Neural cell (in vitro differentiated cells): ENCODE measurements at regions not wholly inside any gene's neighbourhood (a gene's known extent, or its start where the extent isn't known, plus 50 kb on each side); places are given as distances from the start of the nearest gene placed in this dataset.

Experiments
- H2AFZ ChIP-seq: fragments of 200-600, 300-800 bp; sonication (generic), shearing (Covaris generic); 2 replicates; pipeline ENCODE4 v1.6.0; 2014; ENCODE audit warnings: low read depth, mild to moderate bottlenecking, antibody characterized with exemption, low read length, moderate library complexity
- H3F3A ChIP-seq: fragments of 200-600 bp; shearing (Covaris generic); 2 replicates; pipeline ENCODE4 v1.6.1; 2016; ENCODE audit warnings: mild to moderate bottlenecking, moderate library complexity, mixed read lengths, antibody characterized with exemption, low read length; ENCODE audit not compliant: insufficient read depth, poor library complexity, severe bottlenecking
- H3K27ac ChIP-seq: fragments of 200-600, 300-800 bp; sonication (generic), shearing (Covaris generic); 2 replicates; pipeline ENCODE4 v1.5.1; 2014; ENCODE audit warnings: mild to moderate bottlenecking, low read length, moderate library complexity
- H3K27me3 ChIP-seq: fragments of 300-800, 200-600 bp; sonication (generic), shearing (Covaris generic); 2 replicates; pipeline ENCODE4 v1.6.0; 2014; ENCODE audit warnings: mild to moderate bottlenecking, low read depth, low read length, moderate library complexity; ENCODE audit not compliant: insufficient read depth
- H3K36me3 ChIP-seq: fragments of 300-800, 200-600 bp; sonication (generic), shearing (Covaris generic); 2 replicates; pipeline ENCODE4 v1.5.1; 2014; ENCODE audit warnings: mild to moderate bottlenecking, antibody characterized with exemption, low read length, moderate library complexity; ENCODE audit not compliant: insufficient read depth
- H3K4me2 ChIP-seq: fragments of 300-800, 200-600 bp; sonication (generic), shearing (Covaris generic); 2 replicates; pipeline ENCODE4 v1.6.0; 2014; ENCODE audit warnings: mild to moderate bottlenecking, low read length
- H3K4me3 ChIP-seq: fragments of 300-800, 200-600 bp; sonication (generic), shearing (Covaris generic); 2 replicates; pipeline ENCODE4 v1.5.1; 2014; ENCODE audit warnings: mild to moderate bottlenecking, low read length, moderate library complexity
- H3K79me2 ChIP-seq: fragments of 200-600 bp; shearing (Covaris generic); replicated peaks from 2 replicates; pipeline ENCODE4 v1.6.0; 2014; ENCODE audit warnings: mild to moderate bottlenecking, low read length, moderate library complexity; ENCODE audit not compliant: insufficient read depth
- H3K9ac ChIP-seq: fragments of 300-800, 200-600 bp; sonication (generic), shearing (Covaris generic); 2 replicates; pipeline ENCODE4 v1.6.1; 2016; ENCODE audit warnings: mild to moderate bottlenecking, low read length, mixed read lengths
- H3K9me2 ChIP-seq: fragments of 200-600 bp; shearing (Covaris generic); 2 replicates; pipeline ENCODE4 v1.6.1; 2016; ENCODE audit warnings: mild to moderate bottlenecking, low read length, mixed read lengths; ENCODE audit not compliant: insufficient read depth
- H3K9me3 ChIP-seq: fragments of 200-600, 300-800 bp; sonication (generic), shearing (Covaris generic); 2 replicates; pipeline ENCODE4 v1.6.1; 2016; ENCODE audit warnings: mild to moderate bottlenecking, mixed run types, low read length, moderate library complexity, mixed read lengths
- H4K20me1 ChIP-seq: fragments of 200-600 bp; shearing (Covaris generic); 2 replicates; pipeline ENCODE4 v1.6.1; 2016; ENCODE audit warnings: mild to moderate bottlenecking, mixed run types; ENCODE audit not compliant: insufficient read depth
- EP300 ChIP-seq: fragments of 450-650 bp; conservative IDR thresholded peaks from 2 replicates; pipeline ENCODE4 v1.6.1; 2014; ENCODE audit warnings: antibody characterized with exemption, mild to moderate bottlenecking, moderate library complexity; ENCODE audit not compliant: poor library complexity, severe bottlenecking
- EZH2 ChIP-seq: fragments of 200-600, 300-800 bp; shearing (Covaris generic), sonication (generic); IDR thresholded peaks from 2 replicates; pipeline ENCODE4 v1.6.1; 2014; ENCODE audit warnings: antibody characterized with exemption, low read length, borderline replicate concordance, mild to moderate bottlenecking; ENCODE audit not compliant: insufficient read depth, poor library complexity, severe bottlenecking
- MXI1 ChIP-seq: fragments of 450-650 bp; conservative IDR thresholded peaks from 2 replicates; pipeline ENCODE4 v1.6.1; 2014; ENCODE audit warnings: antibody characterized with exemption, mild to moderate bottlenecking; ENCODE audit not compliant: poor library complexity, severe bottlenecking
- POLR2AphosphoS5 ChIP-seq: IDR thresholded peaks from 2 replicates; pipeline ENCODE4 v1.6.1; 2012
- RAD21 ChIP-seq: fragments of 450-650 bp; conservative IDR thresholded peaks from 2 replicates; pipeline ENCODE4 v1.6.1; 2014; ENCODE audit warnings: antibody characterized with exemption, mild to moderate bottlenecking, moderate library complexity
- SMC3 ChIP-seq: fragments of 450-650 bp; conservative IDR thresholded peaks from 2 replicates; pipeline ENCODE4 v1.6.1; 2014; ENCODE audit warnings: antibody characterized with exemption, mild to moderate bottlenecking, moderate library complexity; ENCODE audit not compliant: poor library complexity
- TAF1 ChIP-seq: IDR thresholded peaks from 2 replicates; pipeline ENCODE4 v1.6.1; 2012; ENCODE audit warnings: low read depth
- TF ChIP-seq, protein P1 (sequence below): IDR thresholded peaks from 2 replicates; pipeline ENCODE4 v1.6.1; 2012; ENCODE audit warnings: borderline replicate concordance
- TF ChIP-seq, protein P2 (sequence below): fragments of 450-650 bp; IDR thresholded peaks from 2 replicates; pipeline ENCODE4 v1.5.1; 2014; ENCODE audit warnings: antibody characterized with exemption, mild to moderate bottlenecking, moderate library complexity; ENCODE audit not compliant: poor library complexity, severe bottlenecking

DNA sequence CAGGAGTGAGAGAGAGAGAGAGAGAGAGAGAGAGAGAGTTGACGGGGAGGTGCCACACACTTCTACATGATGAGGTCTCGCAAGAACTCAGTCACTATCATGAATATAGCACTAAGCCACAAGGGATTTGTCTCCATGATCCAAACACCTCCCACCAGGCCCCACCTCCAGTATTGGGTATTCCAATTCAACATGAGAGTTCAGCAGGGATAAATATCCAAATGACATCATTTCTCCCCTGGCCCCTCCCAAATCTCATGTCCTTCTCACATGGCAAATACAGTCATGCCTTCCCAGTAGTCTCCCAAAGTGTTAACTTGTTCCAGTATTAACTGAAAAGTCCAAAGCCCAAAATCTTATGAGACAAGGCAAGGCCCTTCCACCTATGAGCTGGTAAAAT is 330.7 kb downstream of the CDH26 start:
- H3K36me3 ChIP-seq = no peaks in the 10 kb centered on the region
- H3K4me3 ChIP-seq = no peak overlapping the region
- TF ChIP-seq RAD21 (no peak), EP300 (no peak), SMC3 (no peak), TAF1 (no peak), EZH2 (no peak), POLR2AphosphoS5 (no peak), MXI1 (no peak)
- TF ChIP-seq, protein P1, sequence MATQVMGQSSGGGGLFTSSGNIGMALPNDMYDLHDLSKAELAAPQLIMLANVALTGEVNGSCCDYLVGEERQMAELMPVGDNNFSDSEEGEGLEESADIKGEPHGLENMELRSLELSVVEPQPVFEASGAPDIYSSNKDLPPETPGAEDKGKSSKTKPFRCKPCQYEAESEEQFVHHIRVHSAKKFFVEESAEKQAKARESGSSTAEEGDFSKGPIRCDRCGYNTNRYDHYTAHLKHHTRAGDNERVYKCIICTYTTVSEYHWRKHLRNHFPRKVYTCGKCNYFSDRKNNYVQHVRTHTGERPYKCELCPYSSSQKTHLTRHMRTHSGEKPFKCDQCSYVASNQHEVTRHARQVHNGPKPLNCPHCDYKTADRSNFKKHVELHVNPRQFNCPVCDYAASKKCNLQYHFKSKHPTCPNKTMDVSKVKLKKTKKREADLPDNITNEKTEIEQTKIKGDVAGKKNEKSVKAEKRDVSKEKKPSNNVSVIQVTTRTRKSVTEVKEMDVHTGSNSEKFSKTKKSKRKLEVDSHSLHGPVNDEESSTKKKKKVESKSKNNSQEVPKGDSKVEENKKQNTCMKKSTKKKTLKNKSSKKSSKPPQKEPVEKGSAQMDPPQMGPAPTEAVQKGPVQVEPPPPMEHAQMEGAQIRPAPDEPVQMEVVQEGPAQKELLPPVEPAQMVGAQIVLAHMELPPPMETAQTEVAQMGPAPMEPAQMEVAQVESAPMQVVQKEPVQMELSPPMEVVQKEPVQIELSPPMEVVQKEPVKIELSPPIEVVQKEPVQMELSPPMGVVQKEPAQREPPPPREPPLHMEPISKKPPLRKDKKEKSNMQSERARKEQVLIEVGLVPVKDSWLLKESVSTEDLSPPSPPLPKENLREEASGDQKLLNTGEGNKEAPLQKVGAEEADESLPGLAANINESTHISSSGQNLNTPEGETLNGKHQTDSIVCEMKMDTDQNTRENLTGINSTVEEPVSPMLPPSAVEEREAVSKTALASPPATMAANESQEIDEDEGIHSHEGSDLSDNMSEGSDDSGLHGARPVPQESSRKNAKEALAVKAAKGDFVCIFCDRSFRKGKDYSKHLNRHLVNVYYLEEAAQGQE = no peak
- TF ChIP-seq, protein P2, sequence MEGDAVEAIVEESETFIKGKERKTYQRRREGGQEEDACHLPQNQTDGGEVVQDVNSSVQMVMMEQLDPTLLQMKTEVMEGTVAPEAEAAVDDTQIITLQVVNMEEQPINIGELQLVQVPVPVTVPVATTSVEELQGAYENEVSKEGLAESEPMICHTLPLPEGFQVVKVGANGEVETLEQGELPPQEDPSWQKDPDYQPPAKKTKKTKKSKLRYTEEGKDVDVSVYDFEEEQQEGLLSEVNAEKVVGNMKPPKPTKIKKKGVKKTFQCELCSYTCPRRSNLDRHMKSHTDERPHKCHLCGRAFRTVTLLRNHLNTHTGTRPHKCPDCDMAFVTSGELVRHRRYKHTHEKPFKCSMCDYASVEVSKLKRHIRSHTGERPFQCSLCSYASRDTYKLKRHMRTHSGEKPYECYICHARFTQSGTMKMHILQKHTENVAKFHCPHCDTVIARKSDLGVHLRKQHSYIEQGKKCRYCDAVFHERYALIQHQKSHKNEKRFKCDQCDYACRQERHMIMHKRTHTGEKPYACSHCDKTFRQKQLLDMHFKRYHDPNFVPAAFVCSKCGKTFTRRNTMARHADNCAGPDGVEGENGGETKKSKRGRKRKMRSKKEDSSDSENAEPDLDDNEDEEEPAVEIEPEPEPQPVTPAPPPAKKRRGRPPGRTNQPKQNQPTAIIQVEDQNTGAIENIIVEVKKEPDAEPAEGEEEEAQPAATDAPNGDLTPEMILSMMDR = no peak
- H3K27ac ChIP-seq = no peak overlapping the region
- H4K20me1 ChIP-seq = no peaks in the 10 kb centered on the region
- no peak overlapping the region for H3K9ac ChIP-seq
- no peak overlapping the region for H3K4me2 ChIP-seq
- H3K79me2 ChIP-seq = no peaks in the 10 kb centered on the region
- H2AFZ ChIP-seq = no peak overlapping the region
- H3K27me3 ChIP-seq = no peaks in the 10 kb centered on the region
- peaks cover 9% of the 10 kb centered on the region for H3K9me3 ChIP-seq
- H3F3A ChIP-seq = no peaks in the 10 kb centered on the region
- no peaks in the 10 kb centered on the region for H3K9me2 ChIP-seq

DNA sequence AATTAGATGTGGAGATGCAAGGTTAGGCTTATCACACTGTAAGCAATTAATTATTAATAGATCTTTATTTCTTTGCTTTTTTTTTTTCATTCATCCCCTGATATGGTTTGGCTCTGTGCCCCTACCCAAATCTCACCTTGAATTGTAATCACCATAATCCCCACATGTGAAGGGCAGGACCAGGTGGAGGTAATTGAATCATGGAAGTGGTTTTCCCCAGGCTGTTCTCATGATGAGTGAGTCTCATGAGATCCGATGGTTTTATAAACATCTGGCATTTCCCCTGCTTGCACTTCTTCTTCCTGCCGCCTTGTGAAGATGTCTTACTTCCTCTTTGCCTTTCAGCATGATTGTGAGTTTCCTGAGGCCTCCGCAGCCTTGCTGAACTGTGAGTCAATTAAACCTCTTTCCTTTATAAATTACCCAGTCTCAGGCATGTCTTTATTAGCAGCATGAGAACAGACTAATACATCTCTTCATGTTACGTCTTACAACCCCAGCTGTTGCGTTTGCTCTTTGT is 333.8 kb downstream of the CDH26 start:
- TF ChIP-seq POLR2AphosphoS5 (no peak), RAD21 (no peak), TAF1 (no peak), EP300 (no peak), MXI1 (no peak), SMC3 (no peak), EZH2 (no peak)
- TF ChIP-seq, protein P2 = no peak
- TF ChIP-seq, protein P1 = no peak
- Histone ChIP-seq H3K9me2 (no peaks in the 10 kb centered on the region), H4K20me1 (no peaks in the 10 kb centered on the region), H3K27me3 (no peaks in the 10 kb centered on the region), H3K4me3 (no peak overlapping the region), H2AFZ (no peak overlapping the region), H3K27ac (no peak overlapping the region), H3K4me2 (no peak overlapping the region), H3K79me2 (no peaks in the 10 kb centered on the region), H3K36me3 (no peaks in the 10 kb centered on the region), H3K9me3 (peaks cover 9% of the 10 kb centered on the region), H3K9ac (no peak overlapping the region), H3F3A (no peaks in the 10 kb centered on the region)
